B cell (primary cell): ENCODE measurements at regions not wholly inside any gene's neighbourhood (a gene's known extent, or its start where the extent isn't known, plus 50 kb on each side); places are given as distances from the start of the nearest gene placed in this dataset.

Experiments
- ATAC-seq: fragments of 200-7000 bp; cut with Tn5 transposase; one replicate; pipeline ENCODE4 v1.10.0; 2021; ENCODE audit warnings: low read depth, mild to moderate bottlenecking, moderate number of reproducible peaks, moderate library complexity
- CTCF ChIA-PET: fragments of 350-600 bp; sonication (Branson Sonifier 250); formaldehyde crosslinking; loops from one replicate; lab custom pipeline; 2021; ENCODE audit warnings: antibody characterized with exemption, inconsistent platforms; lab: Charles Lee
- POLR2A ChIA-PET: fragments of 350-600 bp; sonication (Branson Sonifier 250); formaldehyde crosslinking; loops from one replicate; lab custom pipeline; 2021; ENCODE audit warnings: antibody characterized with exemption; lab: Charles Lee
- DNase-seq: peaks from one replicate; pipeline ENCODE4 v3.0.0; 2013
- H2AFZ ChIP-seq: 2 replicates; pipeline ENCODE4 v1.6.1; 2012; ENCODE audit warnings: mild to moderate bottlenecking, low read depth, low read length; ENCODE audit not compliant: insufficient read depth, poor library complexity, severe bottlenecking
- H3K27ac ChIP-seq, 2 donors: 1 replicate in 1 of 2; 2 replicates in 1 of 2; pipeline ENCODE4 v1.5.1; 2012 to 2013; ENCODE audit warnings: low read length in 2 of 2, mild to moderate bottlenecking in 2 of 2, moderate library complexity in 1 of 2
- H3K27me3 ChIP-seq, 4 experiments: fragments of 200-600 bp in 1 of 4; sonication (generic) in 1 of 4; replicated peaks in 1 of 4; 1 replicate in 2 of 4; 2 replicates in 2 of 4; pipeline versions ENCODE4 v1.6.1 to v1.7.0; 2013 to 2016; ENCODE audit warnings: low read length in 3 of 4, mild to moderate bottlenecking in 2 of 4, mixed read lengths in 1 of 4, moderate library complexity in 1 of 4; ENCODE audit not compliant: insufficient read depth in 4 of 4, control insufficient read depth in 3 of 4; ENCODE audit errors: control extremely low read depth in 1 of 4
- H3K36me3 ChIP-seq, 2 experiments: replicated peaks in 1 of 2; 1 replicate in 1 of 2; 2 replicates in 1 of 2; pipeline versions ENCODE4 v1.6.1 to v1.7.1; 2013; ENCODE audit warnings: low read length in 1 of 2; ENCODE audit not compliant: insufficient read depth in 2 of 2, control insufficient read depth in 1 of 2; ENCODE audit errors: control extremely low read depth in 1 of 2, extremely low read depth in 1 of 2
- H3K4me1 ChIP-seq, 2 donors: fragments of 200-600 bp in 1 of 2; sonication (generic) in 1 of 2; 1 replicate in 1 of 2; 2 replicates in 1 of 2; pipeline versions ENCODE4 v1.5.1 to v1.6.1; 2013 to 2017; ENCODE audit warnings: low read length in 2 of 2; ENCODE audit not compliant: control insufficient read depth in 2 of 2, insufficient read depth in 2 of 2
- H3K4me2 ChIP-seq: replicated peaks from 2 replicates; pipeline ENCODE3; 2012; ENCODE audit warnings: mild to moderate bottlenecking, low read depth, low read length; ENCODE audit not compliant: poor library complexity, severe bottlenecking
- H3K4me3 ChIP-seq, 5 experiments: fragments of 200-600 bp in 1 of 5; sonication (generic) in 1 of 5; 1 replicate in 3 of 5; 2 replicates in 2 of 5; pipeline versions ENCODE4 v1.5.1 to v1.7.0; 2011 to 2016; ENCODE audit warnings: low read length in 4 of 5, mild to moderate bottlenecking in 4 of 5, low read depth in 2 of 5, control low read depth in 1 of 5, moderate library complexity in 1 of 5; ENCODE audit not compliant: insufficient read depth in 1 of 5; ENCODE audit errors: control extremely low read depth in 1 of 5, extremely low read depth in 1 of 5
- H3K79me2 ChIP-seq: fragments of 200-600 bp; sonication (generic); one replicate; pipeline ENCODE4 v1.6.0; 2016; ENCODE audit warnings: low read length; ENCODE audit not compliant: control insufficient read depth, insufficient read depth
- H3K9ac ChIP-seq: fragments of 200-600 bp; sonication (generic); 2 replicates; pipeline ENCODE4 v1.6.1; 2017; ENCODE audit warnings: mild to moderate bottlenecking, low read length, moderate library complexity
- H3K9me3 ChIP-seq, 3 donors: one replicate each; pipeline versions ENCODE4 v1.6.1 to v1.7.1; 2013; ENCODE audit warnings: low read length in 2 of 3; ENCODE audit not compliant: control insufficient read depth in 2 of 3, insufficient read depth in 1 of 3; ENCODE audit errors: control extremely low read depth in 1 of 3
- H4K20me1 ChIP-seq: 2 replicates; pipeline ENCODE4 v1.6.0; 2012; ENCODE audit warnings: mild to moderate bottlenecking, low read length; ENCODE audit not compliant: insufficient read depth, control insufficient read depth, poor library complexity, severe bottlenecking
- H3K27ac Mint-ChIP-seq: one replicate; pipeline ENCODE4 v1.8.0; 2021; ENCODE audit warnings: mixed read lengths
- H3K27me3 Mint-ChIP-seq: one replicate; pipeline ENCODE4 v1.8.0; 2021; ENCODE audit warnings: mixed read lengths
- H3K4me1 Mint-ChIP-seq: one replicate; pipeline ENCODE4 v1.8.0; 2021; ENCODE audit warnings: mixed read lengths
- H3K4me3 Mint-ChIP-seq: one replicate; pipeline ENCODE4 v1.8.0; 2021; ENCODE audit warnings: mixed read lengths
- H3K9me3 Mint-ChIP-seq: one replicate; pipeline ENCODE4 v1.8.0; 2022; ENCODE audit warnings: mixed read lengths; ENCODE audit not compliant: insufficient read depth
- EZH2 ChIP-seq: IDR thresholded peaks from 2 replicates; pipeline ENCODE4 v1.6.1; 2012; ENCODE audit warnings: borderline replicate concordance, low read depth, mild to moderate bottlenecking, moderate library complexity, low read length; ENCODE audit not compliant: insufficient read depth, poor library complexity, severe bottlenecking
- WGBS: methylation state at CpG from one replicate; pipeline ENCODE4 v1.1.5; 2013; ENCODE audit warnings: missing lambda C conversion rate; ENCODE audit not compliant: insufficient coverage; 5-methylcytosine and 5-hydroxymethylcytosine counted together
- intact Hi-C: fragments of 100-400 bp; cut with micrococcal nuclease; formaldehyde crosslinking; loops from one replicate; pipeline ENCODE4 v1.10.0; 2022
- TF ChIP-seq, protein P1 (sequence below): fragments of 200-600 bp; IDR thresholded peaks from one replicate; pipeline ENCODE4 v1.8.0; 2022; ENCODE audit warnings: antibody characterized with exemption, mild to moderate bottlenecking

GRCh38 chr5:25554077-25554476 lies 909.3 kb upstream of the CDH10 start:
- no peak overlapping the region for H3K4me3 ChIP-seq
- no peak overlapping the region for H3K27ac ChIP-seq
- H3K4me2 ChIP-seq: no peak overlapping the region
- H3K9ac ChIP-seq: no peak overlapping the region
- intact Hi-C loops: no loop called here
- H3K27me3 Mint-ChIP-seq: no peaks in the 10 kb centered on the region
- H3K79me2 ChIP-seq: no peaks in the 10 kb centered on the region
- H3K4me3 Mint-ChIP-seq: no peak overlapping the region
- H4K20me1 ChIP-seq: no peaks in the 10 kb centered on the region
- H3K27me3 ChIP-seq: no peaks in the 10 kb centered on the region
- H3K4me1 ChIP-seq: no peaks in the 10 kb centered on the region
- no peaks in the 10 kb centered on the region for H3K9me3 ChIP-seq
- no peak overlapping the region for H3K27ac Mint-ChIP-seq
- TF ChIP-seq EZH2: no peak
- TF ChIP-seq, protein P1, sequence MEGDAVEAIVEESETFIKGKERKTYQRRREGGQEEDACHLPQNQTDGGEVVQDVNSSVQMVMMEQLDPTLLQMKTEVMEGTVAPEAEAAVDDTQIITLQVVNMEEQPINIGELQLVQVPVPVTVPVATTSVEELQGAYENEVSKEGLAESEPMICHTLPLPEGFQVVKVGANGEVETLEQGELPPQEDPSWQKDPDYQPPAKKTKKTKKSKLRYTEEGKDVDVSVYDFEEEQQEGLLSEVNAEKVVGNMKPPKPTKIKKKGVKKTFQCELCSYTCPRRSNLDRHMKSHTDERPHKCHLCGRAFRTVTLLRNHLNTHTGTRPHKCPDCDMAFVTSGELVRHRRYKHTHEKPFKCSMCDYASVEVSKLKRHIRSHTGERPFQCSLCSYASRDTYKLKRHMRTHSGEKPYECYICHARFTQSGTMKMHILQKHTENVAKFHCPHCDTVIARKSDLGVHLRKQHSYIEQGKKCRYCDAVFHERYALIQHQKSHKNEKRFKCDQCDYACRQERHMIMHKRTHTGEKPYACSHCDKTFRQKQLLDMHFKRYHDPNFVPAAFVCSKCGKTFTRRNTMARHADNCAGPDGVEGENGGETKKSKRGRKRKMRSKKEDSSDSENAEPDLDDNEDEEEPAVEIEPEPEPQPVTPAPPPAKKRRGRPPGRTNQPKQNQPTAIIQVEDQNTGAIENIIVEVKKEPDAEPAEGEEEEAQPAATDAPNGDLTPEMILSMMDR: no peak
- ATAC-seq (no peak), DNase-seq (no peak)
- POLR2A ChIA-PET: no interaction called here
- H3K4me1 Mint-ChIP-seq: no peaks in the 10 kb centered on the region
- no peak overlapping the region for H2AFZ ChIP-seq
- H3K9me3 Mint-ChIP-seq: no peaks in the 10 kb centered on the region
- no peaks in the 10 kb centered on the region for H3K36me3 ChIP-seq
- CTCF ChIA-PET: no interaction called here
- WGBS: 100% methylated on average over 1 of the region's 2 CpGs

GRCh38 chr5:25552871-25553481 lies 908.2 kb upstream of the CDH10 start:
- CTCF ChIA-PET: no interaction called here
- no peaks in the 10 kb centered on the region for H3K27me3 Mint-ChIP-seq
- WGBS: 80% methylated on average over 1 of the region's 2 CpGs

More at GRCh38 chr5:25552871-25553481, 908.2 kb upstream of the CDH10 start:
- no peak overlapping the region for H3K4me3 ChIP-seq
- Mint-ChIP-seq H3K9me3 (no peaks in the 10 kb centered on the region), H3K4me1 (no peaks in the 10 kb centered on the region), H3K27ac (no peak overlapping the region), H3K4me3 (no peak overlapping the region)
- H2AFZ ChIP-seq: no peak overlapping the region
- H3K4me2 ChIP-seq: no peak overlapping the region
- no peaks in the 10 kb centered on the region for H3K36me3 ChIP-seq
- intact Hi-C loops: no loop called here
- no peaks in the 10 kb centered on the region for H4K20me1 ChIP-seq
- DNase-seq (no peak), ATAC-seq (no peak)
- POLR2A ChIA-PET: no interaction called here
- TF ChIP-seq, protein P1: no peak
- no peak for TF ChIP-seq EZH2
- no peaks in the 10 kb centered on the region for H3K79me2 ChIP-seq
- no peak overlapping the region for H3K27ac ChIP-seq
- H3K4me1 ChIP-seq: no peaks in the 10 kb centered on the region
- no peak overlapping the region for H3K9ac ChIP-seq
- H3K9me3 ChIP-seq: no peaks in the 10 kb centered on the region
- H3K27me3 ChIP-seq: no peaks in the 10 kb centered on the region
